GM23338 (cell line): ENCODE measurements at regions not wholly inside any gene's neighbourhood (a gene's known extent, or its start where the extent isn't known, plus 50 kb on each side); places are given as distances from the start of the nearest gene placed in this dataset.

Source experiments
- ATAC-seq: fragments of 200-7000 bp; cut with Tn5 transposase; 3 replicates; pipeline ENCODE4 v1.9.1; 2020
- DNase-seq: peaks from one replicate; pipeline ENCODE4 v3.0.0-alpha.2; 2015; ENCODE audit warnings: low spot score
- H2AFZ ChIP-seq: fragments of 200-600 bp; sonication (generic); 2 replicates; pipeline ENCODE4 v1.8.0; 2016; ENCODE audit warnings: antibody characterized with exemption, mild to moderate bottlenecking, moderate library complexity
- H3F3A ChIP-seq: fragments of 200-600 bp; sonication (generic); replicated peaks from 2 replicates; pipeline ENCODE4 v1.8.0; 2017; ENCODE audit warnings: antibody characterized with exemption, mixed run types, low read depth
- H3K27ac ChIP-seq: fragments of 200-600 bp; sonication (generic); 2 replicates; pipeline ENCODE4 v1.6.1; 2016; ENCODE audit warnings: low read depth
- H3K27me3 ChIP-seq: fragments of 200-600 bp; sonication (generic); 2 replicates; pipeline ENCODE4 v1.8.0; 2016; ENCODE audit warnings: mild to moderate bottlenecking, mixed run types, moderate library complexity; ENCODE audit not compliant: insufficient read depth
- H3K36me3 ChIP-seq: fragments of 200-600 bp; sonication (generic); 2 replicates; pipeline ENCODE4 v1.8.0; 2016; ENCODE audit warnings: mild to moderate bottlenecking; ENCODE audit not compliant: insufficient read depth
- H3K4me1 ChIP-seq: fragments of 200-600 bp; sonication (generic); 2 replicates; pipeline ENCODE4 v1.8.0; 2016; ENCODE audit warnings: mild to moderate bottlenecking, moderate library complexity; ENCODE audit not compliant: insufficient read depth
- H3K4me2 ChIP-seq: fragments of 200-600 bp; sonication (generic); 2 replicates; pipeline ENCODE4 v1.7.1; 2017; ENCODE audit warnings: mixed run types
- H3K4me3 ChIP-seq: fragments of 200-600 bp; sonication (generic); 2 replicates; pipeline ENCODE4 v1.6.1; 2016; ENCODE audit warnings: mixed run types
- H3K79me2 ChIP-seq: fragments of 200-600 bp; sonication (generic); replicated peaks from 2 replicates; pipeline ENCODE4 v1.8.0; 2017; ENCODE audit warnings: mild to moderate bottlenecking; ENCODE audit not compliant: insufficient read depth
- H3K9me2 ChIP-seq: fragments of 200-600 bp; sonication (generic); 2 replicates; pipeline ENCODE4 v1.8.0; 2017; ENCODE audit not compliant: insufficient read depth
- H4K20me1 ChIP-seq: fragments of 200-600 bp; sonication (generic); replicated peaks from 2 replicates; pipeline ENCODE4 v1.8.0; 2017; ENCODE audit warnings: mild to moderate bottlenecking; ENCODE audit not compliant: insufficient read depth
- H3K27ac Mint-ChIP-seq: 2 replicates; pipeline ENCODE4 v1.8.0; 2020; ENCODE audit warnings: inconsistent platforms, mild to moderate bottlenecking, moderate library complexity, mixed read lengths
- H3K27me3 Mint-ChIP-seq: 3 replicates; pipeline ENCODE4 v1.8.0; 2022; ENCODE audit warnings: low read depth, mild to moderate bottlenecking, moderate library complexity, mixed read lengths, inconsistent platforms; ENCODE audit not compliant: insufficient read depth, poor library complexity
- H3K36me3 Mint-ChIP-seq: 3 replicates; pipeline ENCODE4 v1.8.0; 2021; ENCODE audit warnings: low read depth, mild to moderate bottlenecking, inconsistent platforms, moderate library complexity, mixed read lengths
- H3K4me1 Mint-ChIP-seq: 3 replicates; pipeline ENCODE4 v1.8.0; 2020; ENCODE audit warnings: mild to moderate bottlenecking, inconsistent platforms, mixed read lengths
- H3K4me3 Mint-ChIP-seq: 3 replicates; pipeline ENCODE4 v1.8.0; 2021; ENCODE audit warnings: moderate library complexity, mild to moderate bottlenecking, inconsistent platforms, mixed read lengths
- H3K9me3 Mint-ChIP-seq: 3 replicates; pipeline ENCODE4 v1.8.0; 2020; ENCODE audit warnings: moderate library complexity, mild to moderate bottlenecking, inconsistent platforms, mixed read lengths
- CREB1 ChIP-seq: fragments of 250-450 bp; sonication (Bioruptor Pico); IDR thresholded peaks from 2 replicates; pipeline ENCODE4 v1.5.0; 2020; ENCODE audit warnings: low read depth, mild to moderate bottlenecking, moderate library complexity
- EZH2 ChIP-seq: fragments of 200-600 bp; sonication (generic); IDR thresholded peaks from one replicate; pipeline ENCODE4 v1.8.0; 2017; ENCODE audit warnings: antibody characterized with exemption, mild to moderate bottlenecking, low read depth; ENCODE audit not compliant: unreplicated experiment
- EZH2phosphoT487 ChIP-seq: fragments of 200-600 bp; sonication (generic); IDR thresholded peaks from one replicate; pipeline ENCODE4 v1.8.1; 2018; ENCODE audit warnings: antibody characterized with exemption; ENCODE audit not compliant: unreplicated experiment
- NANOG ChIP-seq: IDR thresholded peaks from 2 replicates; pipeline ENCODE4 v1.6.1; 2016; ENCODE audit warnings: antibody characterized with exemption, borderline replicate concordance
- POLR2AphosphoS5 ChIP-seq: IDR thresholded peaks from 2 replicates; pipeline ENCODE4 v1.6.1; 2016; ENCODE audit warnings: antibody characterized with exemption, low read depth
- ZNF114 ChIP-seq: fragments of 250-450 bp; sonication (Bioruptor Pico); IDR thresholded peaks from 2 replicates; pipeline ENCODE4 v1.5.0; 2020; ENCODE audit warnings: mild to moderate bottlenecking, moderate library complexity
- ZNF331 ChIP-seq: fragments of 250-450 bp; sonication (Bioruptor Pico); IDR thresholded peaks from 2 replicates; pipeline ENCODE4 v1.5.0; 2020; ENCODE audit warnings: low read depth, mild to moderate bottlenecking, moderate library complexity
- ZNF462 ChIP-seq: fragments of 250-450 bp; sonication (Bioruptor Pico); IDR thresholded peaks from 2 replicates; pipeline ENCODE4 v1.5.0; 2020; ENCODE audit warnings: mild to moderate bottlenecking, moderate library complexity
- TF ChIP-seq, protein P1 (sequence below): IDR thresholded peaks from 2 replicates; pipeline ENCODE4 v1.6.1; 2016; ENCODE audit warnings: antibody characterized with exemption

DNA sequence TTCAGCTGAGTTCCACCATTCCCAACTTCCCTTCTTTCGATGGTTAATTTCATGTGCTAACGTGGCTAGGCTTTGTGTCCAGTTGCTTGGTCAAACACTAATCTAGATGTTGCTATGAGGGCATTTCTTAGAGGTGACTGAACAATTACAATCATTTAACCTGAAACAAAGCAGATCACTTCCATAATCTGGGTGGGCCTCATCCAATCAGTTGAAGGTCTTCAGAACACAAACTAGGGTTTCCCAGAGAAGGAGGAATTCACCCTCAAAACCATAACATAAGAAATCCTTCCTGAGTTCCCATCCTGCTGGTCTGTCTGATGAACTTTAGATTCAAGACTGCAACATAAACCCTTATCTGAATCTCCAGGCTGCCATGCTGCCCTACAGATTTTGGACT, 2381.7 kb downstream of the MAT2B start:
- Mint-ChIP-seq H3K4me1 (peaks cover 12% of the 10 kb centered on the region), H3K4me3 (no peak overlapping the region), H3K36me3 (no peaks in the 10 kb centered on the region), H3K27ac (no peak overlapping the region), H3K9me3 (no peaks in the 10 kb centered on the region), H3K27me3 (no peaks in the 10 kb centered on the region)
- no peak overlapping the region for H3K27ac ChIP-seq
- H3K27me3 ChIP-seq, result no peaks in the 10 kb centered on the region
- H3F3A ChIP-seq, result no peaks in the 10 kb centered on the region
- no peaks in the 10 kb centered on the region for H3K79me2 ChIP-seq
- no peak for TF ChIP-seq POLR2AphosphoS5
- TF ChIP-seq ZNF462 (CRISPR knock-in tag), result no peak
- no peak for TF ChIP-seq EZH2phosphoT487
- TF ChIP-seq ZNF114 (CRISPR knock-in tag), result no peak
- no peak for TF ChIP-seq ZNF331
- TF ChIP-seq, protein P1, sequence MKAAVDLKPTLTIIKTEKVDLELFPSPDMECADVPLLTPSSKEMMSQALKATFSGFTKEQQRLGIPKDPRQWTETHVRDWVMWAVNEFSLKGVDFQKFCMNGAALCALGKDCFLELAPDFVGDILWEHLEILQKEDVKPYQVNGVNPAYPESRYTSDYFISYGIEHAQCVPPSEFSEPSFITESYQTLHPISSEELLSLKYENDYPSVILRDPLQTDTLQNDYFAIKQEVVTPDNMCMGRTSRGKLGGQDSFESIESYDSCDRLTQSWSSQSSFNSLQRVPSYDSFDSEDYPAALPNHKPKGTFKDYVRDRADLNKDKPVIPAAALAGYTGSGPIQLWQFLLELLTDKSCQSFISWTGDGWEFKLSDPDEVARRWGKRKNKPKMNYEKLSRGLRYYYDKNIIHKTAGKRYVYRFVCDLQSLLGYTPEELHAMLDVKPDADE, result no peak
- no peak for TF ChIP-seq NANOG
- no peak for TF ChIP-seq EZH2
- no peak for TF ChIP-seq CREB1 (CRISPR knock-in tag)
- H3K36me3 ChIP-seq, result no peaks in the 10 kb centered on the region
- peaks cover 14% of the 10 kb centered on the region for H3K4me1 ChIP-seq
- H3K9me2 ChIP-seq, result peaks cover 12% of the 10 kb centered on the region; the same call in 1 of the 2 replicates
- no peaks in the 10 kb centered on the region for H4K20me1 ChIP-seq
- DNase-seq, result no peak
- H2AFZ ChIP-seq, result no peak overlapping the region
- no peak overlapping the region for H3K4me2 ChIP-seq
- H3K4me3 ChIP-seq, result no peak overlapping the region
- no peak for ATAC-seq
